IMR-90 (cell line): ENCODE measurements at regions not wholly inside any gene's neighbourhood (a gene's known extent, or its start where the extent isn't known, plus 50 kb on each side); places are given as distances from the start of the nearest gene placed in this dataset.

Source experiments
- ATAC-seq: fragments of 200-7000 bp; cut with Tn5 transposase; 2 replicates; pipeline ENCODE4 v1.9.1; 2020; ENCODE audit warnings: low read depth, mild to moderate bottlenecking, moderate library complexity
- BruUV-seq: library from RNA; stranded (reverse); fragments of 400-500 nt; replicated peaks from 2 replicates; lab custom pipeline; 2021; lab: Mats Ljungman, UMichigan
- CTCF ChIA-PET: fragments of 300-600 bp; formaldehyde crosslinking; extraction: SDS; loops from one replicate; lab custom pipeline; 2021; ENCODE audit warnings: antibody characterized with exemption; lab: Yijun Ruan, JAX
- POLR2A ChIA-PET: fragments of 300-600 bp; sonication (Branson Sonifier 250); formaldehyde crosslinking; loops from one replicate; lab custom pipeline; 2022; ENCODE audit warnings: antibody characterized with exemption; ENCODE audit not compliant: unreplicated experiment; lab: Charles Lee
- DNase-seq: peaks from one replicate; pipeline ENCODE4 v3.0.0; 2013
- H2AFZ ChIP-seq: replicated peaks from 2 replicates; pipeline ENCODE3; 2013; ENCODE audit warnings: low read length, mild to moderate bottlenecking; ENCODE audit not compliant: poor library complexity
- H2AK5ac ChIP-seq: 2 replicates; pipeline ENCODE4 v1.6.1; 2013; ENCODE audit warnings: low read depth, low read length, inconsistent platforms
- H2AK9ac ChIP-seq: replicated peaks from 2 replicates; pipeline ENCODE3; 2013; ENCODE audit warnings: mild to moderate bottlenecking, low read depth, low read length, moderate library complexity; ENCODE audit not compliant: poor library complexity
- H2BK120ac ChIP-seq: 2 replicates; pipeline ENCODE4 v1.6.1; 2013; ENCODE audit warnings: low read depth, low read length, inconsistent platforms
- H2BK15ac ChIP-seq: 3 replicates; pipeline ENCODE4 v1.6.1; 2013; ENCODE audit warnings: low read depth, low read length, inconsistent platforms
- H2BK20ac ChIP-seq: 2 replicates; pipeline ENCODE4 v1.6.1; 2013; ENCODE audit warnings: low read depth, mild to moderate bottlenecking, inconsistent platforms, low read length, moderate library complexity
- H2BK5ac ChIP-seq: 2 replicates; pipeline ENCODE4 v1.6.1; 2013; ENCODE audit warnings: mild to moderate bottlenecking, low read depth, low read length, inconsistent platforms; ENCODE audit not compliant: poor library complexity, severe bottlenecking
- H3K14ac ChIP-seq: replicated peaks from 2 replicates; pipeline ENCODE4 v1.6.1; 2013; ENCODE audit warnings: low read depth, low read length, inconsistent platforms
- H3K18ac ChIP-seq: 2 replicates; pipeline ENCODE4 v1.6.1; 2013; ENCODE audit warnings: low read depth, low read length, control low read depth
- H3K23ac ChIP-seq: 2 replicates; pipeline ENCODE4 v1.6.1; 2013; ENCODE audit warnings: low read depth, low read length, inconsistent platforms
- H3K27ac ChIP-seq: 2 replicates; pipeline ENCODE4 v1.5.1; 2013; ENCODE audit warnings: mild to moderate bottlenecking, control low read depth, low read length; ENCODE audit not compliant: insufficient read depth
- H3K27me3 ChIP-seq: 2 replicates; pipeline ENCODE4 v1.6.1; 2013; ENCODE audit warnings: low read length; ENCODE audit not compliant: control insufficient read depth, insufficient read depth
- H3K36me3 ChIP-seq: 2 replicates; pipeline ENCODE4 v1.6.1; 2013; ENCODE audit warnings: low read length, mixed read lengths; ENCODE audit not compliant: control insufficient read depth, insufficient read depth
- H3K4ac ChIP-seq: 2 replicates; pipeline ENCODE4 v1.6.1; 2013; ENCODE audit warnings: low read depth, low read length, inconsistent platforms
- H3K4me1 ChIP-seq: 2 replicates; pipeline ENCODE4 v1.6.1; 2013; ENCODE audit warnings: low read length, mixed read lengths; ENCODE audit not compliant: control insufficient read depth, insufficient read depth
- H3K4me2 ChIP-seq: 2 replicates; pipeline ENCODE4 v1.6.1; 2013; ENCODE audit warnings: low read depth, mild to moderate bottlenecking, control low read depth, low read length, moderate library complexity
- H3K4me3 ChIP-seq: 2 replicates; pipeline ENCODE4 v1.5.1; 2013; ENCODE audit warnings: low read depth, mild to moderate bottlenecking, control low read depth, low read length, moderate library complexity; ENCODE audit not compliant: insufficient read depth
- H3K56ac ChIP-seq: 2 replicates; pipeline ENCODE4 v1.6.1; 2013; ENCODE audit warnings: low read length, inconsistent platforms; ENCODE audit not compliant: insufficient read depth; ENCODE audit errors: extremely low read depth
- H3K79me1 ChIP-seq, 2 experiments: 2 replicates each; pipeline ENCODE4 v1.6.1; 2013; ENCODE audit warnings: low read length in 2 of 2, inconsistent platforms in 1 of 2, low read depth in 1 of 2
- H3K9ac ChIP-seq: 2 replicates; pipeline ENCODE4 v1.6.1; 2013; ENCODE audit warnings: low read depth, low read length, control low read depth
- H3K9me1 ChIP-seq: 2 replicates; pipeline ENCODE4 v1.6.1; 2013; ENCODE audit warnings: low read length, inconsistent platforms; ENCODE audit not compliant: insufficient read depth
- H3K9me3 ChIP-seq: 2 replicates; pipeline ENCODE4 v1.6.1; 2013; ENCODE audit warnings: low read length; ENCODE audit not compliant: control insufficient read depth, insufficient read depth
- H4K20me1 ChIP-seq: 2 replicates; pipeline ENCODE4 v1.6.1; 2013; ENCODE audit warnings: low read length, inconsistent platforms; ENCODE audit not compliant: insufficient read depth
- H4K5ac ChIP-seq: 2 replicates; pipeline ENCODE4 v1.6.1; 2013; ENCODE audit warnings: mild to moderate bottlenecking, low read depth, low read length, control low read depth
- H4K8ac ChIP-seq, 2 experiments: 2 replicates each; pipeline ENCODE4 v1.6.1; 2013; ENCODE audit warnings: low read depth in 2 of 2, low read length in 2 of 2, control low read depth in 1 of 2, inconsistent platforms in 1 of 2
- H4K91ac ChIP-seq: 2 replicates; pipeline ENCODE4 v1.6.1; 2013; ENCODE audit warnings: low read depth, low read length, inconsistent platforms; ENCODE audit not compliant: insufficient read depth
- BHLHE40 ChIP-seq: fragments of 150-350 bp; IDR thresholded peaks from 2 replicates; pipeline ENCODE4 v1.6.1; 2016; ENCODE audit warnings: mild to moderate bottlenecking, low read depth, low read length
- CEBPB ChIP-seq: IDR thresholded peaks from 2 replicates; pipeline ENCODE4 v1.6.1; 2012; ENCODE audit warnings: low read depth, low read length, improper control_type of control experiment
- CHD1 ChIP-seq: IDR thresholded peaks from 2 replicates; pipeline ENCODE4 v1.6.1; 2012; ENCODE audit warnings: low read depth, low read length, improper control_type of control experiment
- MAFK ChIP-seq: IDR thresholded peaks from 2 replicates; pipeline ENCODE4 v1.6.1; 2012; ENCODE audit warnings: low read depth, low read length, improper control_type of control experiment
- MAZ ChIP-seq: IDR thresholded peaks from 2 replicates; pipeline ENCODE4 v1.6.1; 2012; ENCODE audit warnings: low read depth, mild to moderate bottlenecking, low read length, improper control_type of control experiment, moderate library complexity, borderline replicate concordance
- MXI1 ChIP-seq: IDR thresholded peaks from 2 replicates; pipeline ENCODE4 v1.6.1; 2012; ENCODE audit warnings: low read depth, mild to moderate bottlenecking, low read length, moderate library complexity, borderline replicate concordance
- NFE2L2 ChIP-seq: fragments of 150-350 bp; IDR thresholded peaks from 2 replicates; pipeline ENCODE4 v1.6.1; 2016; ENCODE audit warnings: low read depth, mild to moderate bottlenecking, low read length
- POLR2A ChIP-seq: IDR thresholded peaks from 2 replicates; pipeline ENCODE4 v1.6.1; 2012; ENCODE audit warnings: mild to moderate bottlenecking, low read depth, low read length
- RAD21 ChIP-seq: IDR thresholded peaks from 2 replicates; pipeline ENCODE4 v1.6.1; 2012; ENCODE audit warnings: low read length, improper control_type of control experiment
- RCOR1 ChIP-seq: IDR thresholded peaks from 2 replicates; pipeline ENCODE4 v1.6.1; 2012; ENCODE audit warnings: mild to moderate bottlenecking, low read length, improper control_type of control experiment; ENCODE audit not compliant: insufficient replicate concordance
- RFX5 ChIP-seq: IDR thresholded peaks from 2 replicates; pipeline ENCODE4 v1.8.0; 2012; ENCODE audit warnings: low read depth, mild to moderate bottlenecking, low read length, moderate library complexity
- SMC3 ChIP-seq: fragments of 150-350 bp; IDR thresholded peaks from 2 replicates; pipeline ENCODE4 v1.6.1; 2016; ENCODE audit warnings: low read depth, mild to moderate bottlenecking, antibody characterized with exemption, low read length, moderate library complexity
- whole genome bisulfite sequencing, 2 experiments: methylation state at CpG; one replicate each; pipeline versions ENCODE4 v1.1.5 to v1.1.7; 2013; ENCODE audit warnings: missing lambda C conversion rate in 2 of 2; ENCODE audit not compliant: insufficient read length in 1 of 2; ENCODE audit errors: extremely low coverage in 2 of 2; 5-methylcytosine and 5-hydroxymethylcytosine counted together
- dilution Hi-C: fragments of 300-500 bp; cut with HindIII; formaldehyde crosslinking; loops from one replicate; pipeline ENCODE4 v1.14.3; 2018; ENCODE audit warnings: low sequenced_read_pairs; ENCODE audit not compliant: unreplicated experiment
- in situ Hi-C: fragments of 300-500 bp; cut with MboI; formaldehyde crosslinking; loops from 3 replicates; pipeline ENCODE4 v1.14.3; 2019; ENCODE audit warnings: low sequenced_read_pairs, inconsistent platforms, mixed read lengths
- intact Hi-C: fragments of 100-400 bp; cut with micrococcal nuclease; formaldehyde crosslinking; loops from 2 replicates; pipeline ENCODE4 v1.10.0; 2022
- TF ChIP-seq, protein P1 (sequence below): fragments of 150-350 bp; IDR thresholded peaks from 2 replicates; pipeline ENCODE4 v1.6.1; 2017; ENCODE audit warnings: mild to moderate bottlenecking, antibody characterized with exemption, low read length, low read depth
- TF ChIP-seq, protein P2 (sequence below): conservative IDR thresholded peaks from 2 replicates; pipeline ENCODE4 v1.5.1; 2012; ENCODE audit warnings: mild to moderate bottlenecking, low read depth, low read length, improper control_type of control experiment

DNA sequence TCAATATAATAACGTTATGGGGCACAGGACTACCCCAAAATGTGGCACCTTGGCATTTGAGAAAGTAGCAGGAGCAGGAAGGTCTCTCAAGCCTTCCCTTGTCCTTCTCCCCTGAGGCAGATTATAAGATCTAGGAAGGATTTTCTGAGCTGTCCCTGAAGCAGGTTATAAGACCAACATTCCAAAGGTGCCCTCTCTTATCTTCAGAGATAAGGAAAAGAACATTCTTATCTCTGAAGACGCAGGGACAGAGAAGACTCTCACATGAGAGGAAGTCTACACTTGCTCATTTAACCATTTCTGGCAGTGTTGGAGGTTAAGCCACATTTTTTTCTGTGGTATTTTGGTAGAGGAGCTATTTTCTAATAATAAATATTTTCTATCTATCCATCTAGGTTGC is 437.9 kb upstream of the MAOA start:
- Histone ChIP-seq H3K4ac (no peak overlapping the region), H3K18ac (no peak overlapping the region), H4K5ac (no peak overlapping the region), H2BK120ac (no peak overlapping the region), H2AK9ac (no peak overlapping the region), H2AK5ac (no peak overlapping the region), H4K91ac (no peak overlapping the region), H3K4me3 (no peak overlapping the region), H3K9ac (no peak overlapping the region), H3K27me3 (no peaks in the 10 kb centered on the region), H4K20me1 (no peaks in the 10 kb centered on the region), H3K23ac (no peak overlapping the region), H3K36me3 (no peaks in the 10 kb centered on the region), H3K14ac (no peak overlapping the region), H3K9me1 (no peaks in the 10 kb centered on the region), H3K4me1 (no peaks in the 10 kb centered on the region), H3K9me3 (no peaks in the 10 kb centered on the region), H3K56ac (no peak overlapping the region), H2AFZ (no peak overlapping the region), H3K79me1 (no peaks in the 10 kb centered on the region), H3K4me2 (no peak overlapping the region), H3K27ac (no peak overlapping the region), H4K8ac (no peak overlapping the region), H2BK15ac (no peak overlapping the region), H2BK5ac (no peak overlapping the region), H2BK20ac (no peak overlapping the region)
- POLR2A ChIA-PET: no interaction called here
- WGBS, 2 experiments: no CpG with 5 or more reads among the region's 2 CpGs
- dilution Hi-C loops (no loop called here), intact Hi-C loops (no loop called here), in situ Hi-C loops (no loop called here)
- DNase-seq (no peak), ATAC-seq (no peak)
- CTCF ChIA-PET: no interaction called here
- BruUV-seq: no TSS peak
- TF ChIP-seq CEBPB: no peak
- no peak for TF ChIP-seq RAD21
- no peak for TF ChIP-seq NFE2L2
- TF ChIP-seq, protein P1, sequence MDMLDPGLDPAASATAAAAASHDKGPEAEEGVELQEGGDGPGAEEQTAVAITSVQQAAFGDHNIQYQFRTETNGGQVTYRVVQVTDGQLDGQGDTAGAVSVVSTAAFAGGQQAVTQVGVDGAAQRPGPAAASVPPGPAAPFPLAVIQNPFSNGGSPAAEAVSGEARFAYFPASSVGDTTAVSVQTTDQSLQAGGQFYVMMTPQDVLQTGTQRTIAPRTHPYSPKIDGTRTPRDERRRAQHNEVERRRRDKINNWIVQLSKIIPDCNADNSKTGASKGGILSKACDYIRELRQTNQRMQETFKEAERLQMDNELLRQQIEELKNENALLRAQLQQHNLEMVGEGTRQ: no peak
- no peak for TF ChIP-seq RCOR1
- TF ChIP-seq RFX5: no peak
- TF ChIP-seq MAFK: no peak
- TF ChIP-seq MXI1: no peak
- TF ChIP-seq POLR2A: no peak
- no peak for TF ChIP-seq MAZ
- TF ChIP-seq CHD1: no peak
- TF ChIP-seq, protein P2, sequence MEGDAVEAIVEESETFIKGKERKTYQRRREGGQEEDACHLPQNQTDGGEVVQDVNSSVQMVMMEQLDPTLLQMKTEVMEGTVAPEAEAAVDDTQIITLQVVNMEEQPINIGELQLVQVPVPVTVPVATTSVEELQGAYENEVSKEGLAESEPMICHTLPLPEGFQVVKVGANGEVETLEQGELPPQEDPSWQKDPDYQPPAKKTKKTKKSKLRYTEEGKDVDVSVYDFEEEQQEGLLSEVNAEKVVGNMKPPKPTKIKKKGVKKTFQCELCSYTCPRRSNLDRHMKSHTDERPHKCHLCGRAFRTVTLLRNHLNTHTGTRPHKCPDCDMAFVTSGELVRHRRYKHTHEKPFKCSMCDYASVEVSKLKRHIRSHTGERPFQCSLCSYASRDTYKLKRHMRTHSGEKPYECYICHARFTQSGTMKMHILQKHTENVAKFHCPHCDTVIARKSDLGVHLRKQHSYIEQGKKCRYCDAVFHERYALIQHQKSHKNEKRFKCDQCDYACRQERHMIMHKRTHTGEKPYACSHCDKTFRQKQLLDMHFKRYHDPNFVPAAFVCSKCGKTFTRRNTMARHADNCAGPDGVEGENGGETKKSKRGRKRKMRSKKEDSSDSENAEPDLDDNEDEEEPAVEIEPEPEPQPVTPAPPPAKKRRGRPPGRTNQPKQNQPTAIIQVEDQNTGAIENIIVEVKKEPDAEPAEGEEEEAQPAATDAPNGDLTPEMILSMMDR: no peak
- no peak for TF ChIP-seq BHLHE40
- TF ChIP-seq SMC3: no peak
